AG09319 (cell line): ENCODE measurements at regions not wholly inside any gene's neighbourhood (a gene's known extent, or its start where the extent isn't known, plus 50 kb on each side); places are given as distances from the start of the nearest gene placed in this dataset.

Experiments
- DNase-seq: peaks from one replicate; pipeline ENCODE4 v3.0.0-alpha.2; 2010; ENCODE audit warnings: low read depth; ENCODE audit errors: extremely low read depth
- TF ChIP-seq, protein P1 (sequence below): IDR thresholded peaks from 2 replicates; pipeline ENCODE4 v1.5.1; 2011; ENCODE audit warnings: low read depth, mild to moderate bottlenecking, inconsistent platforms, low read length, moderate library complexity

DNA sequence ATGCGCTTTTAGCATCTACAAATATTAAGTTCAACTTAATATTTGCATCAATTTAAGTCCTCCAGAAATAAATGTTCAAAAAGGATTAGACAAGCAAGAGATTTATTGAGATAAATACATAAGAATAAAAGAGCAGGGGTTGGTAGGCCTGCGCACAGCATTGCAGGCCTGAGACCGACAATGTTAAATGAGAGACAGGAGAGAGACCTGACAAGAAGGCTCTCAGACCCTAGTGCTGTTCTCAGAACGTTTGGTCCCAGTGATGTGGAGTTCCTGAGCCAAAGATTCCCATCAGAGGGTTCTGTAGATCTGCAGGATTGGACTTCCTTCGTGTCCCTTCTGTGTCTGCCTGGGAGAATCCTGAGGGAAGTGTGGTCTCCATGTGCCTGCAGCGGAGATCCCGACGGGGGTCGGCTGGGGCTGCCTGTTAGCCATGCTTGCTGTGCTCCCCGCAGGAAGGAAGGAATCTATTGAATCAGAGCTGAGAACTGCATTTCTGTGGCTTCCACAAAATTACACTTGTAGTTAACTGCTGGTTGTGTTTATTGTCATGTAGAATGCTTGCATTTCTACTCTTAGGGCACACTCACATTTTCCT lies 369.9 kb upstream of the SLC10A2 start:
- no peak for DNase-seq
- TF ChIP-seq, protein P1, sequence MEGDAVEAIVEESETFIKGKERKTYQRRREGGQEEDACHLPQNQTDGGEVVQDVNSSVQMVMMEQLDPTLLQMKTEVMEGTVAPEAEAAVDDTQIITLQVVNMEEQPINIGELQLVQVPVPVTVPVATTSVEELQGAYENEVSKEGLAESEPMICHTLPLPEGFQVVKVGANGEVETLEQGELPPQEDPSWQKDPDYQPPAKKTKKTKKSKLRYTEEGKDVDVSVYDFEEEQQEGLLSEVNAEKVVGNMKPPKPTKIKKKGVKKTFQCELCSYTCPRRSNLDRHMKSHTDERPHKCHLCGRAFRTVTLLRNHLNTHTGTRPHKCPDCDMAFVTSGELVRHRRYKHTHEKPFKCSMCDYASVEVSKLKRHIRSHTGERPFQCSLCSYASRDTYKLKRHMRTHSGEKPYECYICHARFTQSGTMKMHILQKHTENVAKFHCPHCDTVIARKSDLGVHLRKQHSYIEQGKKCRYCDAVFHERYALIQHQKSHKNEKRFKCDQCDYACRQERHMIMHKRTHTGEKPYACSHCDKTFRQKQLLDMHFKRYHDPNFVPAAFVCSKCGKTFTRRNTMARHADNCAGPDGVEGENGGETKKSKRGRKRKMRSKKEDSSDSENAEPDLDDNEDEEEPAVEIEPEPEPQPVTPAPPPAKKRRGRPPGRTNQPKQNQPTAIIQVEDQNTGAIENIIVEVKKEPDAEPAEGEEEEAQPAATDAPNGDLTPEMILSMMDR, result no peak

DNA sequence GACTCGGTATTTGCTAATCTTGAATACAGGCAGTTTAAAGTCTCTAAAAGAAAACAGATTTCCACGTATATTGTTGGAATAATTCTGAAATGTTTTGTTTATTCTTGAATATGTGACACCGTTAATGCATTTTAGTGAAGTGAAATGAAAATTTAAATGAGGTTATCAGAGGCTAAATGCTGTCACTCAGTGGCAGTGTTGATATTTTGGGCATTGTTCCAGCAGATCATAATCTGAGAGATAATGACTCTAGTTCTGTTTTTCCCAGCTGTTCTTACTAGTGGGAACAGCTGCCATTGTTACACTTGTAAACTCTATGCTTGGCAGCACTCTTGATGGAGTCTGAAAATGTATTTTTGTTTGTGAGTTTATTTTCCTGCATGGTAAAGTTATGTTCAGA lies 365.6 kb upstream of the SLC10A2 start:
- TF ChIP-seq, protein P1, result no peak
- no peak for DNase-seq

DNA sequence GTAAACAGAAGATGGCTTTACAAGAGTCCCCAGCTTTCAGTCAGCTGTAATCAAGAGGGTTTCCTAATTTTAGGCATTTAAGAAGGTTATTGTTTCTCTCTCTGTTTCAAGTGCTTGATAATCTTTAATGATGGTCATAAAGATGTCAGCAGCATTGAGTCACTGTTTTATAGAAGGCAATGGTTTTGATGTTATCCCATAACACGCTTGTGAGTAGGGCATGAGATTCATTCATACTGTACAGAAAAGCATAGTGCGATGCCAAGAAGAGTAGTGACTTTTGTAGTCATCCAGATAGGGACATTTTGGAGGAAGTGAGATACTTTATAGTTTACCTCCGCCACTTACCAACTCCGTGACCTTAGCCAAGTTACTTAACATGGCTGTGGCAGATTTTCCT lies 364.2 kb upstream of the SLC10A2 start:
- TF ChIP-seq, protein P1, result no peak
- no peak for DNase-seq

DNA sequence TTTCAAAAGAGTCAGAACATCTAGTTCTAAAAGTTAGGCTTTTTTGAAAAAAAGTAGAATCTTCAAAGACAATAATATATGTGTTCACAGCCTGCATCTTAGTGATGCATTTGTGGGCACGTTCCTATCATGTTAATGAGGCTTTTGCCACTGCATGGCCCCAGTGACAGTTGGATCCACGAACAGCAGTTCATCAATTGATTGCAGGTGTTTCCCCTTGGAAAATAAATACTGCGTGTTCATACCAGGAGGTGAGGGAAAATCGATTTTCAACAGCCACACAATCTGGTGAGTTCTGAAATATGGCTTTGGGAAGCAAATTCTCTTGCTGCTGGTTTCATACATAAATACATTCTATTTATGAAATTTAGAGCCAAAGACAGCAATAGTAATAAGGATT lies 343.8 kb upstream of the SLC10A2 start:
- DNase-seq, result no peak
- TF ChIP-seq, protein P1, result no peak

DNA sequence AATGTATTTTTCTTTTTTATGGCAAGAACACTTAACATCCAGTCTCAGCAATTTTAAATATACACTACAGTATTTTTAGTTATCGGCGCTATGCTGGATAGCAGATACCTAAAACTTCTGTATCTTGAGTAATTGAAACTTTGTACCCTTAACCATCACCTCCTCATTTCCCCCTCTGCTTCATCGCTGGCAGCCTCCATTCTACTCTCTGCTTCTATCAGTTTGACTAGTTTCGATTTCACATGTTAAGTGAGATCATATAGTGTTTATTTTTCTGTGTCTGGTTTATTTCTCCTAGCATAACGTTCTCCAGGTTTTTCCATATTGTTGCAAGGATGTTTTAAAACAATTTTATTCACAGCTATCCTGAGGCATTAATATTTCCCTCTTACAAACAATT lies 340.8 kb upstream of the SLC10A2 start:
- TF ChIP-seq, protein P1, result no peak
- DNase-seq, result no peak

DNA sequence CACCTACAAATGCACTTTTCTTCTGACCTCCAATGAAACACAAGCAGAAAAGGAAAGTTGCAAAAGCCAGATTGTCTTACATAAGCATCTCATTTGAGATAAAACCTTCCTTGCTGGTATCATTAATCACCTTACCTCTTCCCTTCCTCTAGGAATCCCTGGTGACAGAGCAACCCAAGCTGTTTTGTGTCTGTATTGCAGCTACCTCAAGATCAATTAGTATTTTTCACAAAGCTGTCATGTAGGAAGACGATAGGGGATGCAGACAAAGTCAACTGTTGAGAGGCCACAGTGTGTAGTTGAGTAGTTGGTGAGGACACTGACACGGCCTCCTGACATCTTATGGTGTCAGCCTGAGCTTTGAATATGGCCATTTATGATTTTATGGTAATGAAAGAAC lies 339.1 kb upstream of the SLC10A2 start:
- DNase-seq, result no peak
- TF ChIP-seq, protein P1, result no peak

DNA sequence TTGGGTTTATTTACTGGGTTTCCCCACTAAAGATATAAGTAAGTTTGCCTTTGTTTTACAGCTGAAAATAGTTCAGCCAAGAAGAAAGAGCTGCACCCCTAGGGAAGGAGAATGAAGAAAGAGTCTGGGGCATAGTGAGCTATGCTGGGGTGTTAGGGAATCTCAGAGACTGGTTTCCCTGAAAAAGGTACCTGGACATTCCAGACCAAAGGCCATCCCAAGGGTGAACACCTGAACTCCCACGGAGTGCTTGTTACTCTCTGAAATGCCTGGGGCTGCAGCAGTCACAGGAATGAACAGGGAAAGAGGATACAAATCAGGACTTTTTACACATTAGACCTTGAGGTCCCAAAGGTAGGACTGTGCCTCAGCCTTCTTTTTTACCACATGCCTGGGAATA lies 337.6 kb upstream of the SLC10A2 start:
- TF ChIP-seq, protein P1, result no peak
- DNase-seq, result no peak
